HG03175 (cell line): ENCODE measurements at regions not wholly inside any gene's neighbourhood (a gene's known extent, or its start where the extent isn't known, plus 50 kb on each side); places are given as distances from the start of the nearest gene placed in this dataset.
"Not testable (repeated sequence)": the region's sequence is repeated elsewhere in the genome, so short reads cannot be mapped to it uniquely, and the experiment has no call there.

Source experiments
- ATAC-seq: cut with Tn5 transposase; IDR thresholded peaks from one replicate; pipeline ENCODE4 v1.9.1; 2021; ENCODE audit warnings: mild to moderate bottlenecking, moderate library complexity; ENCODE audit not compliant: unreplicated experiment

DNA sequence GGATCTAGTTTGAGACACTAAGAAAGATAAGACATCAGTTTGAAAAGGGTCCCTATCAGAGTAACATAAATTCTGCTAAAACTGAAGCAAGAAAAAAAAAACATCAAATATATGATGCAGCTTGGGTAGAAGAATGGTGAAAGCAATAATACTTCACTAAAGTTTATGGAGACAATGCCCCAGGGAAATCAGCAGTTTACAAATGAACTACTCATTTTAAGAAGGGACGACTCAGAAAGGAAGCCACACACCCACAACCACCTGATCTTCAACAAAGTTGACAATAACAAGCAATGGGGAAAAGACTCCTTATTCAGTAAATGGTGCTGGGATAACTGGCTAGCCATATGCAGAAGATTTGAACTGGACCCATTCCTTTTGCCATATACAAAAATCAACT, 143.5 kb downstream of the TPBG start:
- peak; percentile 73 for ATAC-seq

DNA sequence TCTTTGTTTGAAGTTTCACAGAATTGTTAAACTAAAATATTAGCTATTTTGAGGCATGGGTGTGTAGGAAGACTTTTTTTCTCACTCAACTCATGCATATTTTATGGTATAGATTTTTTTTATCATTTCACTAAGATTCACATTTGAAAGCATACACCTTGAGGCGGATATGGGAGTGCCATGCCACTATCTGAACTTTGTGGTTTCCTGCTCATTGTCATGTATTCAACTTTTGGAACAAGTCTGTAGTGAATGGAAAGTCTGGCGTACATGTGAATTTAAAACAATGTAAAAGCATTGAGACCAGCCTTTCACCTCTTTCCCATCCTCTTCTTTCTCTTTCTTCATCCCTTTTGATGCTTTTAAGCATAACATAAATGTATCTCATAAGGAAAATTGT, 147.9 kb downstream of the TPBG start:
- ATAC-seq, result no peak

DNA sequence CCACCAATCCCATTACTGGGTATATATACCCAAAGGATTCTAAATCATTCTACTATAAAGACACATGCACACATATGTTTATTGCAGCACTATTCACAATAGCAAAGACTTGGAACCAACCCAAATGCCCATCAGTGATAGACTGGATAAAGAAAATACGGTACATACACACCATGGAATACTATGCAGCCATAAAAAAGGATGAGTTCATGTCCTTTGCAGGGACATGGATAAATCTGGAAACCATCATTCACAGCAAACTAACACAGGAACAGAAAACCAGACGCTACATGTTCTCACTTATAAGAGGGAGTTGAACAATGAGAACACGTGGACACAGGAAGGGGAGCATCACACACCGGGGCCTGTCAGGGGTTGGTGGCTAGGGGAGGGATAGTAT, 154.3 kb downstream of the TPBG start:
- ATAC-seq, result not testable (repeated sequence)

DNA sequence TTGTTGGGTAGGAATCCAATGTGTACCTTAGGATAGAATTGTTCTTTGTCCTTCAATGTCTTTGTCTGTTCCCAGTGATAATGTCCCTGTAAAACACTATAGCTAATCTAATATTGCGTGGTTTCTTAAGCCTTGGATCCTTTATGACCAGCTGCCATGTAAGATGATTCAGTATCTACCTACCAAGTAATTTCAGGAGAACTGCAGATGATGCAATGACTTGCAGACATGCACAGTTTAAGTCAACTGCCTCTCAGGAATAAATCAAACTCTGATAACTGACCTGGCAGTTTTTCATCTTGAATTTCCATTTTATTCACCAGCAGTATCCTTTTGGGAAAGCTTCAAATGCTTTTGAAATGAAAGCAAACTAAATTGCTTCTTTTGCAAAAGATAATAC, 157.8 kb downstream of the TPBG start:
- ATAC-seq, result no peak

DNA sequence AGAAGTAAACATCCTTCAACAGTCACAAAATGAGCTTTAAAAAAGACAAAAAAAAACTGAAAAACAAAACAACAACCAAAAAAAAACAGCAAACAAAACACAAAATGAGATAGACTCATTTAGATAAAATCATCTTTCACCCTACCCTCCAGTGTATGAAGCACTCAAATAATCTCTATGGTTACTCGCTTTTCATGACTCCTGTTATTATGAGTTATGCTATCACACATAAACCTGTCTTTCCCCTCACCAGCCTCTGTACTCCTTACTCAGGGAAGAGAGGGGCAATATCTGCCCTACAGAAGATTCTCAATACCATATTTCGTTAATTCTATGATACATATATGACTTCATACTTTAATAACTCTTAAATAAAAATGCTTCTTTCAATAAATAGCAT, 158.2 kb downstream of the TPBG start:
- no peak for ATAC-seq

DNA sequence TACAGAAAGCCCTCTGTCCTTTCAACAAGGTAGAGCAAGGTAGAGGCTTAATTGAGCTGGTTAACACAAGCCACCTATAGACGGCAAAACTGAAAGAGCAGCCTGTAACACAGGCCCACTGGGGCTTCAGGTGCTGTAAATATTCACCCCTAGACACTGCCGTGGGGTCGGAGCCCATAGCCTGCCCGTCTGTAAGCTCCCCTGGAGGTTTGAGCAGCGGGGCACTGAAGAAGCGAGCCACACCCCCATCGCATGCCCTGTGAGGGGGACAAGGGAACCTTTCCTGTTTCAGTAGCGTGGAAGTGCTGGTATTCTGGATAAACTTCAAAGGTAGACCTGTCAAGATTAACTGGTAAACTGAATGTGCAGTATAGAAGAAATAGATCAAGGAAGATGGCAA, 160.4 kb downstream of the TPBG start:
- no peak for ATAC-seq

DNA sequence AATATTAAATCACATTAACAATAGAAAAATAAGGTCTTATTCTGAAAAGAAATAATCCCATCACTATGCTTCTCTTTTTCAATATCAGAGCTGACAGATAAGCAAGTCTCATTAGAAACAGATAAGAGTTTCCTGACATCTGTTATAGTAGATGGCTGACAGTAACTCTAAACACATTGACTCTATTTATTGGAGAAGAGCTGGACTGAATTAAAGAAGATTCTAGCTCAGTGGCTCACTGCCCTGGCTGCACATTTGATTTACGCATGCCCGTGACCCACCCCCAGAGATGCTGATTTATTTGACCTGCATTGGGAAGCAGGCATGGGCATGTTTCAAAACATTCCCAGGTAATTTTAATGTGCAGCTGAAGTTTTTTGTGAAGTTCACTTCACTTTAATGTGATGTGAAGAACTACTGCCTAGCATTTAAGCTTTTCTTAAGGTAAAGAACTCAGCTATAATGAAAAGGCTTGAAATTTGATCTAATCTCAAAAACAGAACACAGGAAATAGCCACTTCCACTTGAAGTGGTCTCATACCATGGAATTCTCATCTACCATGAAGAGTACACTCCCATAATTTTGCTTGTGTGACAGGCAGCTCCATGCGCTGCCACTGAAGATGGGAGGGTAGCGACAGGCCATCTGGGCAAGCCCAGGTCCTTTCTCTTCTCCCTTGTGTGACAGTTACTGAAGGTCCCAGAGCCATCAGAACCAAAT, 162.3 kb downstream of the TPBG start:
- no peak for ATAC-seq

DNA sequence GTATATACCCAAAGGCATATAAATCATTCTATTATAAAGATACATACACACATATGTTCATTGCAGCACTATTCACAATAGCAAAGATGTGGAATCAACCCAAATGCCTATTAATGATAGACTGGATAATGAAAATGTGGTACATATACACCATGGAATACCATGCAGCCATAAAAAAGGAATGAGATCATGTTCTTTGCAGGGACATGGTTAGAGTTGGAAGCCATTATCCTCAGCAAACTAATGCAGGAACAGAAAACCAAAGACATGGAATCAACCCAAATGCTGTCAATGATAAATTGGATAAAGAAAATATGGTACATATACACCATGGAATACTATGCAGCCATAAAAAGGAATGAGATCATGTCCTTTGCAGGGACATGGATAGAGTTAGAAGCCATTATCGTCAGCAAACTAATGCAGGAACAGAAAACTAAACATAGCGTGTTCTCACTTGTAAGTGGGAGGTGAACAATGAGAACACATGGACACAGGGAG, 166.4 kb downstream of the TPBG start:
- ATAC-seq, result not testable (repeated sequence)

DNA sequence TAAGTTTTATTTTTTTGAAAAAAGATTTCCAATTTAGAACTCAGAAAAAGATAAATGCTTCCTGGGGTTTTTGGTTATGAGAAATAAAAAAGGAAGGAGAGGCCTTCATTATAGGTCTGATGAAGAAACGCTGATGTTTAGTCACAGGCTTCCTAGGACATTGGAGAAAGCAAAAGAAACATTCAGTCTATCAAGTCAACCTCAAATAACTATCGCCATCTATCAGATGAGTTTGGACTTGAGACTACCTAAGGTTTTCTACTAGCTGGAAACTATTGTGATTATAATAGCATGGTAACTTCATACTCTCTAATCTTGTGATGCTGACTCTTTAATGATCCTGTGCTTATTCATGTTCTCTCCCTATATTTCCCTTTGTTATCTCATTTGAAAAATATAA, 171.3 kb downstream of the TPBG start:
- ATAC-seq, result no peak

DNA sequence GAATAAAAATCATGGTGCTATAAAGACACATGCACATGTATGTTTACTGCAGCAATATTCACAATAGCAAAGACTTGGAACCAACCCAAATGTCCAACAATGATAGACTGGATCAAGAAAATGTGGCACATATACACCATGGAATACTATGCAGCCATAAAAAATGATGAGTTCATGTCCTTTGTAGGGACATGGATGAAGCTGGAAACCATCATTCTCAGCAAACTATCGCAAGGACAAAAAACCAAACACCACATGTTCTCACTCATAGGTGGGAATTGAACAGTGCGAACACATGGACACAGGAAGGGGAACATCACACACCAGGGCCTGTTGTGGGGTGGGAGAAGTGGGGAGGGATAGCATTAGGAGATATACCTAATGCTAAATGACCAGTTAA, 185.9 kb downstream of the TPBG start:
- ATAC-seq, result not testable (repeated sequence)

DNA sequence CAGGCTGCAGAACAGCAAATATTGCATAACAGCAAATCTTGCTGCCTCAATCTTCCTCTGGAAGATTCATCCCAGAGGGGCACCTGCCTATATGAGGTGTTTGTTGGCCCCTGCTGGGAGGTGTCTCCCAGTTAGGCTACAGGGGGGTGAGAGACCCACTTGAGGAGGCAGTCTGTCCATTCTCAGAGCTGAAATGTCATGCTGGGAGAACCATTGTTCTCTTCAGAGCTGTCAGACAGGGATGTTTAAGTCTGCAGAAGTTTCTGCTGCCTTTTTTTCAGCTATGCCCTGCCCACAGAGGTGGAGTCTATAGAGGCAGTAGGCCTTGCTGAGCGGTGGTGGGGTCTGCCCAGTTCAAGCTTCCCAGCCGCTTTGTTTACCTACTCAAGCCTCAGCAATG, 187.7 kb downstream of the TPBG start:
- ATAC-seq, result not testable (repeated sequence)

DNA sequence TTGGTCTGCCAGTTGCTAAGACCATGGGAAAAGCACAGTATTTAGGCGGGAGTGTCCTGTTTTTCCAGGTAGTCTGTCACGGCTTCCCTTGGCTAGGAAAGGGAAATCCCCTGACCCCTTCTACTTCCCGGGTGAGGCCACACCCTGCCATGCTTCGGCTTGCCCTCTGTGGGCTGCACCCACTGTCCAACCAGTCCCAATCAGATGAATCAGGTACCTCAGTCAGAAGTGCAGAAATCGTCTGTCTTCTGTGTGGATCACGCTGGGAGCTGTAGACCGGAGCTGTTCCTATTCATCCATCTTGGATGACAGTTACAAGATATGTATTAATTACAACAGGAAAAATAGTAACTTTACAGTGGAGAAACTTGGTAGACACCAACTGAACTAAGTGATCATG, 188.2 kb downstream of the TPBG start:
- no peak for ATAC-seq

DNA sequence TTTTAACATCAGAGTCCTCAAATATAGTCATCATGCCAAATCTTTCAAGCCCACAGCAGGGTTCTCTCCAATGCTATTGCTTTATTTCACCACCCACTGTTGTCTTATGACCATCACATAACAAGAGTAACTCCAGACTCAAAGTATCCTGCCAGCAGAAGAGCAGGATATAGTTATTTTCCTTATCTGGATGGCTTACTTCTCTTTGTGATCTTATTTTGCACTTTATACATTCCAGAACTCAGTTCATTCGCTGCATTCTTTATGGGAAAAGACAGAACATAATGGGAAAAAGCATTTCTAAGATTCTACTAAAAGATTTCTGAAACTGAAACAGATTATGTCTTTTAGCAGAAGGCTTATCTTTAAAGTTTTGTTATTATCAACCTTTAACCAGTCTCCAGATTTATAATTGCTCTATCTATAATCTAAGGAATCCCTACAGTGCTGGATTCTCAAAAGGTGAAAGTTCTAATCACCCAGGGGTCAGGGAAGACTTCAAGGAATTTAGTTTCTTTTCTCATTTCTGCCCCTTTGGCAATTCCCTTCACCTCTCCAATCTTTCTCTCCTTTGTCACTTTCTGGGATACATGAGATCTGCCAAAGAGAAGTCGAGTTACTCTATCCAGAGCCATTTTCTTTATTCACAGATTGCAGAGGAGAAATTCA, 190.4 kb downstream of the TPBG start:
- ATAC-seq, result no peak

DNA sequence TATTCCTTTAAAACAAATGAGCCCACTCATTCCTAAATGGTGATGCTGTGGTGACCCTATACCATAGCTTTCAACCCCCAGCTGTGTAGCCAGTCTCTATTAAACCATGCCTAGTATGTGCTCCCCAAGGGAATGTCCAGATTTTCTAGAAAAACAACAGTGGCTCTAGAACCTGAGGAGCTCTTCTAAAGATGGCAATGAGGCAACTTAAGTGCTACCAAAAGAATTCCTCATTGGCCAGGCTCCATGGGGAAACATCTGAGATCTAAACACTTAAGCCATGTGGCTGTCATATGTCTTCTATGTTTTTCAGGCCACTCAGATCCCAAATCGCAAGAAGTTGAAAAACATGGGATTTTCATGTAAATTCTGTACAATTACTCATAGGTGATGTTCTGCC, 191.0 kb downstream of the TPBG start:
- ATAC-seq, result no peak

DNA sequence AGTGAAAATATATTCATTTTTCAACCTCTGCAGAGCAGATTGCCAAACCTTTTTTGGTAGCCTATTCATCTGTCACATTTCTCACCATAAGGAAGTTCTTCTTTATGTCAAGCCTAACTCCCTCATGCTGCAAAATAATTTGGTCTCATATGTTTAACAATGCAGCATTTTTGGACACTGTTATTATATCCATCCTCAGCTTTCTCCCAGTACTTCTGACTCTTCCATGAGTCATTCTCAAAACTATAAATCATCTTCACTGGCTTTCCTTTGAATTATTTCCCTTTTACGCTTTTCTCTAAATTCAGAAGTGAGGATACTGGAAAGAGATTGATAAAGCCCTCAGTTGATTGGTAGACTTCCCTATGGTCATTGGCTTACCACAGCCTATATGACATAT, 192.2 kb downstream of the TPBG start:
- ATAC-seq, result no peak

DNA sequence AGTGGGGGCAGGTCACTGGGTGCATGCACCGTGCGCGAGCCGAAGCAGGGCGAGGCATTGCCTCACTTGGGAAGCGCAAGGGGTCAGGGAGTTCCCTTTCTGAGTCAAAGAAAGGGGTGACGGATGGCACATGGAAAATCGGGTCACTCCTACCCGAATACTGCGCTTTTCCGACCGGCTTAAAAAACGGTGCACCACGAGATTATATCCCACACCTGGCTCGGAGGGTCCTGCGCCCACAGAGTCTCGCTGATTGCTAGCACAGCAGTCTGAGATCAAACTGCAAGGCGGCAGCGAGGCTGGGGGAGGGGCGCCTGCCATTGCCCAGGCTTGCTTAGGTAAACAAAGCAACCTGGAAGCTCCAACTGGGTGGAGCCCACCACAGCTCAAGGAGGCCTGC, 194.9 kb downstream of the TPBG start:
- ATAC-seq, result not testable (repeated sequence)

DNA sequence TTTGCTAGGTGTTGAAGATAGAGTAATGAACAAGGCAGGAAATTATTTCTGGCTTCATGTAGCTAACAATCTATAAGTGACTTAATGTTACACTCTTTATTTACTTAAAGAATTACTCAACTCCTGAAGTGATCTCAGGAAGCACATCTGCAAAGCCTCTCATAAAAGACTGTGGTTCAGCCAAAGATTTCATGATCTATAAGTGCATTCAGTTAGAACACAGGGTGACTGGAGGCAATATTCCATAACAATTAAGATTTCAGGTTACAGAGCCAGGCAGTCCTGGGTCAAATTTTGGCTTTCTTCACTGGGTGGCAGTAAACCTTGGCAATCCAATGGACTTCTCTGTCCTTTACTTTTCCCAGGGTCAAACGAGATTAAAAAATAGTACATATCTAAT, 204.0 kb downstream of the TPBG start:
- no peak for ATAC-seq

DNA sequence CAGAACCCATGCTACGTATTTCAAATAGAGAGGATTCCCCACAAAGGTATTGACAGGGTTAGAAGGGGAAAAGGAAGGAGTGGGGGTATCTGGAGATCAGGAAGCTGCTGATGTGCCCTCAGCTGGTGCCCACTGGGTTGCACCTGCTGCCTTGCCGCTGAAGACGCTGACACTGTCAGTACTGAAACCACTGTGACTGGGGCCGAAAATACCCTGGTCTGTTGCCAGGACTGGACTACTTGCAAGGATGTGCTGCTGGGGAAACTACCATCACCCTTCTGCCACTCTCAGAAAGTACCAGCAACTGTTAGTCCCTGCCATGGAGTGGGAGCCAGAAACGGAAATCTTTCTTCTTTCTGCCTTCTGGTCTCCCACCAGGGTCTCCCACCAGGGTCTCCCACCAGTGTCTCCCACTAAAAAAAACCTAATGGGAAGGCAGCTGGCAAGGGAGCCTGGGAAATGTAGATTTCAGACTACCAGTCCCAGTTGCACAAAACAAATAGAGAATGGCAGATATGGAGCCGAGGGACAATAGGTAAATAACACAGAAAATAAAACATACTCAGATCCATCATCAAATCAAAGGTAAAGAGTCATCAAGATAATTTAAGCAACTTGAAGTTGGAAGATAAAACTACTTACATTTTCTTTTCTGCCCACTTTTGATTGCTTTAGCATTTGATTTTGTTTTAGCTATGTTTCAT, 204.8 kb downstream of the TPBG start:
- peak; percentile 97 for ATAC-seq

DNA sequence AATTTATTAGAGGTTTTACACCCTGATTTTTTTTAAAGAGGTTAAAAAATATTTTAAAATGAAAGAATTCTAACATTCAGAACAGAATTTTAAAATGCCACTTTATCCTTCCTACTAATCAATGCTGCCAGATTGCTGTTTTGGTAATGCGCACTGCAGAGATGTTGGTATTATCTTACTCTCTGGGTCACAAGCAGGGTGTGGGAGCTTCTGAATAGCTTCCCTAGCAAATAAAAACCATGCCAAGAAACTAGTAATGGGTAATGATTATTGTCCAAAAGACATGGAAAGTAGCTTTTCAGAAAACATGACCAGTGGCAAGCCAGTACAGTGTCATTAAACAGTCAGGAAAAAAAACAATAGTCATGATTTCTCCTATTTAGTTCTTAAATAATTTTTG, 205.4 kb downstream of the TPBG start:
- ATAC-seq, result no peak

DNA sequence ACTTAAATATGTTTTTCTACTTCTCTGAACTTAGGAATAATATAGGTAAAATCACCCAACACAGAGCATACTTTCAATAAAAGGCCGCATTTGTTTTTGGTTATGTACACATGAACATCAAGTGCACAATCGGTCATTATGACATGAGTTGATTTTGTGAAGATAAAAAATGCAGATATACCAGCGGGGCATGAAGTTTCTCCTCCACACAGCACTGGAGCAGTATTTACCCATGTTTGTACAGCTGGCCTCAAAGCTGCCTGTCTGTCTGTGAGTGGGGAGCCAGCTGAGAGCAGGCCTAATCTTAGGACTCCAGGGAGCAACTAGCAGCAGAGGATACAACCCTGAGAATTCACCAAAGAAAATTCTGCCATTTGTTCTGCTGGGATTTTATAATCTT, 206.5 kb downstream of the TPBG start:
- no peak for ATAC-seq

DNA sequence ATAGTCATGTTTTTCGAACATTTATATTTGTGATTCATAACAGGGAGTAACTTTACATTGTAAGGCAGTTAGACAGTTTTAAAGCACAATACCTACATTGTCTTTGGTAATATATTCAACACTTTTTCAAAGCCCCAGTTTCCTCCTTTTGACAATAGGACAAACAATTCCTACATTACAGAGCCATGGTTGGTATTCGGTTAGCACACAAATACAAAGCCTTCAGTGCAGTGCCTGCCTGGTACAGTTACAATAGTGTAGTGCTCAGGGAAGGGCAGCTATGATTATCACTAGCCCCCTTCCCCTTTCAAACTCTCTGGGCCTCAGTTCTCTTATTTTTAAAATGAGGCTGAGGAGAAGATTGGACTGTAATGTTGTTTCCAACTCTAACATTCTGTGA, 207.8 kb downstream of the TPBG start:
- no peak for ATAC-seq
